Neuron (in vitro differentiated cells): ENCODE measurements at regions not wholly inside any gene's neighbourhood (a gene's known extent, or its start where the extent isn't known, plus 50 kb on each side); places are given as distances from the start of the nearest gene placed in this dataset.

ENCODE experiments used
- H2AFZ ChIP-seq: one replicate; pipeline ENCODE4 v1.6.1; 2013; ENCODE audit warnings: low read depth, mild to moderate bottlenecking, inconsistent platforms, low read length, moderate library complexity
- H3K27me3 ChIP-seq: one replicate; pipeline ENCODE4 v1.6.1; 2013; ENCODE audit warnings: low read length; ENCODE audit not compliant: insufficient read depth
- H3K36me3 ChIP-seq: one replicate; pipeline ENCODE4 v1.6.1; 2013; ENCODE audit warnings: low read length; ENCODE audit not compliant: insufficient read depth
- H3K4me1 ChIP-seq: one replicate; pipeline ENCODE4 v1.6.1; 2013; ENCODE audit warnings: low read length; ENCODE audit not compliant: insufficient read depth
- H3K4me3 ChIP-seq: 2 replicates; pipeline ENCODE4 v1.5.1; 2013; ENCODE audit warnings: mild to moderate bottlenecking, low read length, moderate library complexity
- H3K9me3 ChIP-seq: one replicate; pipeline ENCODE4 v1.6.1; 2013; ENCODE audit warnings: low read length

DNA sequence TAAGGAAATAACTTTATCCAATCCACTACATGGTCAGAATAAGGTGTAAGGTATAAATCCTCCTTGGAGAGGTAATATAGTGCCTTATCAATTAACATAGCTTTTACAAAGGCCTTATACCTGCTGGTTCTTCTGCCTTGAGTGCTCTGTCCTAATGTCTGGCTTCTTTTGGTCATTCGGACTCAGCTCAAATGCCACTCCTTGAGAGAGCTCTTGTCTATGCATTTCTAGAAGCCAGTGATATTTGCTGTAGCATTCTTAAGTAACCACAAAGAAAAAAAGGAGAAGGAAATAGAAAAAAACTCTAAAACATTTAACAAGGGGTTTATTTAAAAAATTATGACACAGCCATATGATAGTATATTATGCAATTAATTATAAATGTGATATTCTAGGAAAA lies 444.8 kb upstream of the SLIT2 start:
- Histone ChIP-seq H2AFZ (no peak overlapping the region), H3K9me3 (no peaks in the 10 kb centered on the region), H3K36me3 (no peaks in the 10 kb centered on the region), H3K4me3 (no peak overlapping the region), H3K27me3 (no peaks in the 10 kb centered on the region), H3K4me1 (peaks cover 24% of the 10 kb centered on the region)

DNA sequence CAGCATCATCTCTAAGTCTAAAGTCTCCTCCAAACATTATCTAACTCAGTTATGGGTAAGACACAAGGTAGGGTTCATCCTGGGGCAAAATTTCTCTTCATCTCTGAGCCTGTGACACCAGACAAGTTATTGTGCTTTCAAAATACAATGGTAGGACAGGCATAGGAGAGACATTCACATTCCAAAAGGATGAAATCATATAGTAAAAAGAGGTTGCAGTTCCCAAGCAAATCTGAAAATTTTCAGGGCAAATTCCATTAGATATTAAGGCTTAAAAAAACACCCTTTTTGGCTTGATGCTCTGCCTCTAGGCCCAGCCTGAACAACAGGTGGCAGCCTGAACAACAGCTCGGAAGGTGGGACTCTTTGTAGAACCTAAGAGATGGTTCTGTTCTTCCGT lies 448.3 kb upstream of the SLIT2 start:
- Histone ChIP-seq H3K27me3 (no peaks in the 10 kb centered on the region), H3K4me3 (no peak overlapping the region), H3K36me3 (no peaks in the 10 kb centered on the region), H3K4me1 (peaks cover 20% of the 10 kb centered on the region), H2AFZ (no peak overlapping the region), H3K9me3 (no peaks in the 10 kb centered on the region)

DNA sequence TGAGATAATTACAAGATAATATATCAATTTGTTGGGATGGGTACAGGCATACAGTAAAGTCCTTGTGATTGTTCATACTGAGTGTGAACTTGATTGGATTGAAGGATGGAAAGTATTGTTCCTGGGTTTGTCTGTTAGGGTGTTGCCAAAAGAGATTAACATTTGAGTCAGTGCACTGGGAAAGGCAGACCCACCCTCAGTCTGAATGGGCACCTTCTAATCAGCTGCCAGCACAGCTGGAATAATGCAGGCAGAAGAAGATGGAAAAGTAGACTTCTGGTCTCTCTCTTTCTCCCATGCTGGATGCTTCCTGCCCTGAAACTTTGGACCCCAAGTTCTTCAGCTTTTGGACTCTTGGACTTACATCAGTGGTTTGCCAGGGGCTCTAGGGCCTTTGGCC lies 457.9 kb upstream of the SLIT2 start:
- peaks cover 3% of the 10 kb centered on the region for H3K9me3 ChIP-seq
- no peaks in the 10 kb centered on the region for H3K27me3 ChIP-seq
- no peaks in the 10 kb centered on the region for H3K4me1 ChIP-seq
- no peak overlapping the region for H2AFZ ChIP-seq
- no peaks in the 10 kb centered on the region for H3K36me3 ChIP-seq
- H3K4me3 ChIP-seq: no peak overlapping the region

DNA sequence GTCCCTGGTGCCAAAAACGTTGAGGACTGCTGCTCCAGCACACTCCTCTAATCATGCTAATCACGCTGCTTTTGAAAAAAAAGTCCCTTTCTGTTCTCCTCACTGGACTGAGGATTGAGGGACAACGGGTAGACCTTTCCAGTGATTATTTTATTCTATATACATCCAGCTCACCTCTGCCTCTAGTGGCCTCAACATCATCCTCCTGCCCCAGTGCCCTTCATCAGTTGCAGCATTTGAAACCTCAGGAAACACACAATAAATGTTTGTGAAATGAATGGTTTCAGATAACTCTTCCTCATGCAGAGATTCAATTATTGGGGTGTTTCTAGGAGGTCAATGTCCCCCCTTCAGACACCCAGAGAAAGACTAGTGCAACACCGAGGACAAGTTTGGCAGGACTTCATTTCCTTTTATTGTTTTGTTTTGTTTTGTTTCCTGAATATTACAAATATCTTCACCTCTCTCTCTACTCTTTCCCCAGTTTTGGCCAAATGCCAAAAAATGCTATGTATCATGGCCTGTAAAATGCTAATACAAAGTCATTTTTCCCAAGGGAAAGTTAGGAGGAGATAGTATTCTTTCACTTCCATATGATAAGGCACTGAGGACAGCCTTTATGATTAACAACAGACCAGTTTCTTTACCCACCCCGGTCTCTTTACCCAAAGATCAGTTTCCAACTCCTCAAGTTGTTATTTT lies 460.1 kb upstream of the SLIT2 start:
- no peaks in the 10 kb centered on the region for H3K27me3 ChIP-seq
- H3K4me1 ChIP-seq: no peaks in the 10 kb centered on the region
- no peak overlapping the region for H2AFZ ChIP-seq
- H3K9me3 ChIP-seq: peaks cover 3% of the 10 kb centered on the region
- H3K36me3 ChIP-seq: no peaks in the 10 kb centered on the region
- no peak overlapping the region for H3K4me3 ChIP-seq

DNA sequence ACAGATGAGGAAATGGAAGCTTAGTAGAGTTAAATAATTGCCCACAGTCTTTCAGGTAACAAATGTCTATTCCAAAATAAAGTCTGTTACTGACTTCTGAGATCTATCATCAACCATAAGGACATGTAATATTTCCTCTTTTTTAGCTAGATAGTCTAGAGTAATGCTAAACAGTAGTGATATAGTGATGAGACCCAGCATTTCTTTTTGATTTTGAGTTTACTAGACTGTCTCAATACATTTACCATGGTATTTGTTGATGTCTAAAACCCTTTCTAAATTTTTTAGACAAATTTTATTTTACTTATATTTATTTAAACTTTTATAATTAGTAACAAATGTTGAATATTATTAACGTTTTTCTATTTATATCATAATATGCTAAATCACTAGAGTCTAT lies 465.1 kb upstream of the SLIT2 start:
- H3K36me3 ChIP-seq: no peaks in the 10 kb centered on the region
- no peak overlapping the region for H3K4me3 ChIP-seq
- peaks cover 16% of the 10 kb centered on the region for H3K9me3 ChIP-seq
- H3K27me3 ChIP-seq: no peaks in the 10 kb centered on the region
- H2AFZ ChIP-seq: no peak overlapping the region
- H3K4me1 ChIP-seq: no peaks in the 10 kb centered on the region

DNA sequence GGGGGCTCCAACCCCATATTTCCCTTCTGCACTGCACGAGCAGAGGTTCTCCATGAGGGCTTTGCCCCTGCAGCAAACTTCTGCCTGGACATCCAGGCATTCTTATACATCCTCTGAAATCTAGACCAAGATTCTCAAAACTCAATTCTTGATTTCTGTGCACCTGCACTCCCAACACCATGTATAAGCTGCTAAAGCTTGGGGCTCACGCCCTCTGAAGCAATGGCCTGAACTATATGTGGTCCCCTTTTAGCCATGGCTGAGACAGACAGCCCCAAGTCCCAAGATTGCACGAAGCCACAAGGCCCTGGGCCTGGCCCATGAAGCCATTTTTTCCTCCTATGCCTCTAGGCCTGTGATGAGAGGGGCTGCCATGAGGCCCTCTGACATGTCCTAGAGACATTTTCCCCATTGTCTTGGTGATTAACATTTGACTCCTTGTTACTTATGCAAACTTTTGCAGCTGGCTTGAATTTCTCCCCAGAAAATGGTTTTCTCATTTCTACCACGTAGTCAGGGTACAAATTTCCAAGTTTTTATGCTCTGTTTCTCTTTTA lies 468.0 kb upstream of the SLIT2 start:
- Histone ChIP-seq H3K27me3 (no peaks in the 10 kb centered on the region), H3K4me3 (no peak overlapping the region), H3K9me3 (peaks cover 13% of the 10 kb centered on the region), H2AFZ (no peak overlapping the region), H3K36me3 (no peaks in the 10 kb centered on the region), H3K4me1 (no peaks in the 10 kb centered on the region)

DNA sequence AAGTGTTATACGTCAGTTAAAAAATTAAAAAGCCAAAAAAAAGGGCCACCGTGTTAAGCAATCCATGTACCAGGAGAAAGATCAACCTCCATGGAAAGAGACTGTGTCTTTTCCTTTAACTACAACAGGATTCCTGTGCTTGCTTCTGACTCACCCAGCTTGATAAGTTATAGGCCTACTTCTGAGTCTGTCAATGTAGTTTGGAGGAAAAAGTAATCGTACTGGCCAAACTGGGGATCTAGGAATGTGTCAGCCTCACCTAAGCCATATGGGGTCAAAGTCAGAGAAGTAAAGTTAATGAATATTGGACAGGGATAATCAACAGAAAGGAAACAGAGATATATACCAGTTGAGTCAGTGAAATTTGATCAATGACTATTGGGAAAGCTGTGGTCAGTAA lies 470.8 kb upstream of the SLIT2 start:
- Histone ChIP-seq H3K4me1 (peaks cover 9% of the 10 kb centered on the region), H2AFZ (no peak overlapping the region), H3K36me3 (no peaks in the 10 kb centered on the region), H3K4me3 (no peak overlapping the region), H3K9me3 (peaks cover 13% of the 10 kb centered on the region), H3K27me3 (no peaks in the 10 kb centered on the region)

DNA sequence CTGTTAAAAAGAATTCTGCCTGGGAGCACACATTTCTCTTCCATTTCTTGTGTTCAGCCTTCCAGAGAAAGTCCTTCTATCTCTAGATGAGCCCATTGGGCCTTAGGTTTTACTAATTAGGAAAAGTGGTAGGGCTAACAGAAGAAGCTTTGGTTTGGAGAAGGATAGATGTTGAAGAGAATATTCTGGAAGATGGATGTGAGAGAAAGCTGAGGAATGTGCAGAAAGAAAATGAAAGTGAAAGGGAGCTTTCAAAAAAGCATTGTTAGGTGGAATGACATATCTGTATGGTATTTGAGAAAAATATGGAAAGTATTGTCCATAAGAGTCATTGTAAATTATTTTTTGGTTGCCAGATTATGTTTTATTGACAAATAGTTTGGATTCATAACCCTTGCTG lies 474.8 kb upstream of the SLIT2 start:
- Histone ChIP-seq H3K4me3 (no peak overlapping the region), H3K4me1 (peaks cover 12% of the 10 kb centered on the region), H2AFZ (no peak overlapping the region), H3K27me3 (no peaks in the 10 kb centered on the region), H3K9me3 (no peaks in the 10 kb centered on the region), H3K36me3 (no peaks in the 10 kb centered on the region)

DNA sequence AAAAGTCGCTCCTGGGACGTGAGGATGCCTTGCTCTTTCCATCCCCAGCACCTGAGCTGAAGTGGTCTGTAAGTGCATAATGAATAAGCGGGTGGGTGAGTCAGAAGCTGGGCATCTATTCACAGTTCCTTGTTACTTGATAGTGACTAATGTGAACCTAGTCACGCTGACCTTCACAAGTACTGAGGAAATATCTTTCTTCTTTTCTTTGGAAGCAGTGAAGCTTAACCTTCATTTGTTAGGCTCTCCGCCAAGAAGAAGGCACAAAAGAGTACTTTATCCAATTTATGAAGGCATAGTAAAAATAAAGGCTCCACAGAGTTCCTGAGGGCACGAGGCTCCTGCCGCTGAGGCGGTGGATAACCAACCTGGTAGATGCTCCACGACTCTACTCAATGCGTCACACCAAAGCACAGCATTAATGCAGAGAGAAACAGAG lies 475.7 kb upstream of the SLIT2 start:
- peak overlapping the region; percentile 53 for H2AFZ ChIP-seq

DNA sequence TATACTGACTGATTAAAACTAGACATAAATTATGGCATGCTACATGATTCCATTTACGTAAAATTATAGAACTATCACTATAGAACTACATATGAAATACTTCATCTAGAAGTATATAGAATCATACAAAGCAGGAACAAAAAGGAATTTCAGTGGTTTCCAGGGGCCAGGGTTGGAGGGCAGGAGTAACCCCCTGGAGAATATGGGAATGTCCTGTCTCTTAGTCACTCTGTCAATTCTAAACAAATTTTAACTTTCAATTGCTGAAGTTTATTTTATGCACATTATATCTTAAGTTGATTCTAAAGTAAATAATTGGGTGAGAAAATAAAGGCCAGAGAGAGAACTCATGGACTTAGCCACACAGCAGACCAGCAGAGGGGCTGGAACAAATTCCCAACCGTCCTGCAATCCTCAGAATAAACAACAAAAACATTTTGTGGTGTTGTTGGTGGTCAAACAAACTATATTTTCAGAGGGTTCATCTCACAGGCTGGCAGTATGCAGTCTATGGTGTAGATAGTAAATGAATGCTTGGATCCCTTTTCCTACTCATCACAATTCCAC lies 476.9 kb upstream of the SLIT2 start:
- Histone ChIP-seq H3K4me1 (peaks cover 12% of the 10 kb centered on the region), H3K36me3 (no peaks in the 10 kb centered on the region), H3K9me3 (peaks cover 3% of the 10 kb centered on the region), H3K27me3 (no peaks in the 10 kb centered on the region), H3K4me3 (no peak overlapping the region), H2AFZ (no peak overlapping the region)

More for the DNA sequence above, 475.7 kb upstream of the SLIT2 start:
- H3K9me3 ChIP-seq: peaks cover 3% of the 10 kb centered on the region
- peak overlapping the region; percentile 15 for H3K4me3 ChIP-seq
- H3K36me3 ChIP-seq: no peaks in the 10 kb centered on the region
- H3K27me3 ChIP-seq: no peaks in the 10 kb centered on the region
- peaks cover 12% of the 10 kb centered on the region for H3K4me1 ChIP-seq

DNA sequence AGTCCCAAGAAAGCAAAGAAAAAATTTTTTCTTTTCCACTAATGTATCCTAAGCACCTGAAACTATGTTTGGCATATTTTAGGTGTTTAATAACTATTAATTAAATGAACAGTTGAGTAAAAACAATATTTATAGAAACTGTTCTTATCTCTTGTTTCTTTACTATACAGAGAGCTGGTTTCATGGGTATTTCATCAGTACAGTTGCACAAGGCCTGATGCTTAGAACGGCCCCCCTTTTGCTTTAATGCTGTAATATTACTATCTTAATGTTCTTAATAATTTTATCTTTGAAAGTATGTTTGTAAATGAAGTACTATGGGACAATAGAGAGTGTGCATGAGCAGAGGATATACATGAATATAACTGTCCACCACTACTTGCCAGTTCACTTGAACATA lies 479.1 kb upstream of the SLIT2 start:
- H3K4me1 ChIP-seq: peaks cover 12% of the 10 kb centered on the region
- peaks cover 3% of the 10 kb centered on the region for H3K9me3 ChIP-seq
- H3K27me3 ChIP-seq: no peaks in the 10 kb centered on the region
- H3K36me3 ChIP-seq: no peaks in the 10 kb centered on the region
- H2AFZ ChIP-seq: no peak overlapping the region
- H3K4me3 ChIP-seq: no peak overlapping the region

DNA sequence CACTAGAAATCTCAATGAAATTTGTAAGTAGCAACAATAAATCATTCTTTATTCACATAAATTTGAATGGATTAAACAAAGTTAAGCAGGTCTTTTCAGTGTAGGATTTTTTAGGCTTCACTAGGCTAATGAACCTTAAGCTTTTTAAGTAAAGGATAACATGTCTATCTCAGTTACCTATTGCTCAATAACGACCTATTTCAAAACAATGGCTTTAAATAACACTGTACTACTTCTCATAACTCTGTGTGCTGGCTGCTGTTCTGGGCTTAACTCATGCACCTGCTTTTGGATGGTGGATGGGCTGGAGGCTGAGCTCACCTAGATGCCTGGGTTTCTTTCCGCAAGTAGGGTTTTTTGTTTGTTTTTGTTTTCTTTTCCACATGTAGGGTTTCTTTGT lies 495.0 kb upstream of the SLIT2 start:
- no peaks in the 10 kb centered on the region for H3K36me3 ChIP-seq
- H3K4me1 ChIP-seq: no peaks in the 10 kb centered on the region
- no peak overlapping the region for H3K4me3 ChIP-seq
- no peaks in the 10 kb centered on the region for H3K9me3 ChIP-seq
- H3K27me3 ChIP-seq: no peaks in the 10 kb centered on the region
- H2AFZ ChIP-seq: no peak overlapping the region

DNA sequence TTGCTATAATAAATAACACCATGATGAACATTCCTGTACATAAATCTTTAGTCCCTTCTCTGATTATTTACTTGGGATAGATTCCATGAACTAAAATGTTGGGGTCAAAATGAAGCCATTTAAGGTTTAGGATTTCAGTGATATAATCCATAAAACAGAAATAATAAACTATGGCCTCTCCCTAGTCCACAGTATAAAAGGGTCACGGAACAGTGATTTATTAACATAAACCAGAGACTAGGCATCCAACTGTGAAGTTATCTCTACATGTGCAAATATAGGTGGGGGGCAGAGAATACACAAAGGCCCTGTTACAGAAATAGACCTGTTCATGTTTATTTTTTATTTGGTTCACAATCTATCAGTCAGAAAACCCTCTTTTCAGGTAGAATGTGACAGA lies 499.1 kb upstream of the SLIT2 start:
- no peaks in the 10 kb centered on the region for H3K36me3 ChIP-seq
- no peak overlapping the region for H3K4me3 ChIP-seq
- no peaks in the 10 kb centered on the region for H3K27me3 ChIP-seq
- H3K9me3 ChIP-seq: no peaks in the 10 kb centered on the region
- H2AFZ ChIP-seq: no peak overlapping the region
- H3K4me1 ChIP-seq: no peaks in the 10 kb centered on the region
